ENCODE measurements at regions not wholly inside any gene's neighbourhood (a gene's known extent, or its start where the extent isn't known, plus 50 kb on each side); places are given as distances from the start of the nearest gene placed in this dataset.

DNA sequence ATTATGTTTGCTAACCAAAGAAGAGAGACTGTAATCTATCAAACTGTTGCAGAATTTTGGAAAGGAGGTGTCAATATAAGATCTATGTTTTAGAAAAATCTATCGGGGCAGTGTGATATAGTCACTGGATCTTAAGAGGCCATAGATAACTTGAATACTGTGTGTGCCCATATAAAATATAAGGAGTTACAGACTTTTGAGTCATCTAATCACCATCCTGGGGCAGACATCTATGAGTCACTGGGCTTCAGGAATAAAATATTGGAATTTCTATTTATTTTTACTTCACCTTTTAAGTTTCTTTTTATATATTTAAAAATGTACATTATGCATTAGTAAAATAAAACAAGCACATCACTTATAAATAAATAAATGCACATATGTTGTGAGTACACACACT is 509.3 kb upstream of the MAN1A1 start:
- TF ChIP-seq, protein P1, sequence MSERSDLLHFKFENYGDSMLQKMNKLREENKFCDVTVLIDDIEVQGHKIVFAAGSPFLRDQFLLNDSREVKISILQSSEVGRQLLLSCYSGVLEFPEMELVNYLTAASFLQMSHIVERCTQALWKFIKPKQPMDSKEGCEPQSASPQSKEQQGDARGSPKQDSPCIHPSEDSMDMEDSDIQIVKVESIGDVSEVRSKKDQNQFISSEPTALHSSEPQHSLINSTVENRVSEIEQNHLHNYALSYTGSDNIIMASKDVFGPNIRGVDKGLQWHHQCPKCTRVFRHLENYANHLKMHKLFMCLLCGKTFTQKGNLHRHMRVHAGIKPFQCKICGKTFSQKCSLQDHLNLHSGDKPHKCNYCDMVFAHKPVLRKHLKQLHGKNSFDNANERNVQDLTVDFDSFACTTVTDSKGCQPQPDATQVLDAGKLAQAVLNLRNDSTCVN (tag by site-specific recombination; optimal IDR thresholded peaks at IDR 0.05), result no peak
- TF ChIP-seq, protein P2, sequence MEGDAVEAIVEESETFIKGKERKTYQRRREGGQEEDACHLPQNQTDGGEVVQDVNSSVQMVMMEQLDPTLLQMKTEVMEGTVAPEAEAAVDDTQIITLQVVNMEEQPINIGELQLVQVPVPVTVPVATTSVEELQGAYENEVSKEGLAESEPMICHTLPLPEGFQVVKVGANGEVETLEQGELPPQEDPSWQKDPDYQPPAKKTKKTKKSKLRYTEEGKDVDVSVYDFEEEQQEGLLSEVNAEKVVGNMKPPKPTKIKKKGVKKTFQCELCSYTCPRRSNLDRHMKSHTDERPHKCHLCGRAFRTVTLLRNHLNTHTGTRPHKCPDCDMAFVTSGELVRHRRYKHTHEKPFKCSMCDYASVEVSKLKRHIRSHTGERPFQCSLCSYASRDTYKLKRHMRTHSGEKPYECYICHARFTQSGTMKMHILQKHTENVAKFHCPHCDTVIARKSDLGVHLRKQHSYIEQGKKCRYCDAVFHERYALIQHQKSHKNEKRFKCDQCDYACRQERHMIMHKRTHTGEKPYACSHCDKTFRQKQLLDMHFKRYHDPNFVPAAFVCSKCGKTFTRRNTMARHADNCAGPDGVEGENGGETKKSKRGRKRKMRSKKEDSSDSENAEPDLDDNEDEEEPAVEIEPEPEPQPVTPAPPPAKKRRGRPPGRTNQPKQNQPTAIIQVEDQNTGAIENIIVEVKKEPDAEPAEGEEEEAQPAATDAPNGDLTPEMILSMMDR (tag by site-specific recombination; IDR thresholded peaks at IDR 0.05), result no peak
- TF ChIP-seq, protein P3, sequence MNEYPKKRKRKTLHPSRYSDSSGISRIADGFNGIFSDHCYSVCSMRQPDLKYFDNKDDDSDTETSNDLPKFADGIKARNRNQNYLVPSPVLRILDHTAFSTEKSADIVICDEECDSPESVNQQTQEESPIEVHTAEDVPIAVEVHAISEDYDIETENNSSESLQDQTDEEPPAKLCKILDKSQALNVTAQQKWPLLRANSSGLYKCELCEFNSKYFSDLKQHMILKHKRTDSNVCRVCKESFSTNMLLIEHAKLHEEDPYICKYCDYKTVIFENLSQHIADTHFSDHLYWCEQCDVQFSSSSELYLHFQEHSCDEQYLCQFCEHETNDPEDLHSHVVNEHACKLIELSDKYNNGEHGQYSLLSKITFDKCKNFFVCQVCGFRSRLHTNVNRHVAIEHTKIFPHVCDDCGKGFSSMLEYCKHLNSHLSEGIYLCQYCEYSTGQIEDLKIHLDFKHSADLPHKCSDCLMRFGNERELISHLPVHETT (tag by site-specific recombination; IDR thresholded peaks at IDR 0.05), result no peak
- no peak for TF ChIP-seq ZBTB8A (tag by site-specific recombination; IDR thresholded peaks at IDR 0.05)
- TF ChIP-seq, protein P4, sequence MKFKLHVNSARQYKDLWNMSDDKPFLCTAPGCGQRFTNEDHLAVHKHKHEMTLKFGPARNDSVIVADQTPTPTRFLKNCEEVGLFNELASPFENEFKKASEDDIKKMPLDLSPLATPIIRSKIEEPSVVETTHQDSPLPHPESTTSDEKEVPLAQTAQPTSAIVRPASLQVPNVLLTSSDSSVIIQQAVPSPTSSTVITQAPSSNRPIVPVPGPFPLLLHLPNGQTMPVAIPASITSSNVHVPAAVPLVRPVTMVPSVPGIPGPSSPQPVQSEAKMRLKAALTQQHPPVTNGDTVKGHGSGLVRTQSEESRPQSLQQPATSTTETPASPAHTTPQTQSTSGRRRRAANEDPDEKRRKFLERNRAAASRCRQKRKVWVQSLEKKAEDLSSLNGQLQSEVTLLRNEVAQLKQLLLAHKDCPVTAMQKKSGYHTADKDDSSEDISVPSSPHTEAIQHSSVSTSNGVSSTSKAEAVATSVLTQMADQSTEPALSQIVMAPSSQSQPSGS (tag by site-specific recombination; IDR thresholded peaks at IDR 0.05; ENCODE audit: low read depth), result no peak
- TF ChIP-seq TCF7L2 (IDR thresholded peaks at IDR 0.05; ENCODE audit: borderline replicate concordance, low read depth, low read length), result no peak
- no peak for TF ChIP-seq HOXD13 (CRISPR knock-in tag; IDR thresholded peaks at IDR 0.05; ENCODE audit: borderline replicate concordance)
- TF ChIP-seq ZNF19 (tag by site-specific recombination; IDR thresholded peaks at IDR 0.05; ENCODE audit: low read depth), result no peak
- no peak for TF ChIP-seq ZNF701 (tag by site-specific recombination; IDR thresholded peaks at IDR 0.05)
- no peak for TF ChIP-seq ZNF76 (tag by site-specific recombination; IDR thresholded peaks at IDR 0.05; ENCODE audit: borderline replicate concordance, low read depth)
- TF ChIP-seq ZNF133 (tag by site-specific recombination; IDR thresholded peaks at IDR 0.05), result no peak

Measured in HEK293 (cell line).